ENCODE measurements at regions not wholly inside any gene's neighbourhood (a gene's known extent, or its start where the extent isn't known, plus 50 kb on each side); places are given as distances from the start of the nearest gene placed in this dataset.

GRCh38 chr6:8628063-8628462 is 192.7 kb upstream of the SLC35B3 start:
- TF ChIP-seq CTCF (conservative IDR thresholded peaks at IDR 0.05; ENCODE audit: low read depth, low read length), result no peak
- no peak for TF ChIP-seq RAD21 (IDR thresholded peaks at IDR 0.05; ENCODE audit: low read length)
- no peak for TF ChIP-seq FOS (IDR thresholded peaks at IDR 0.05; ENCODE audit: low read depth, low read length)
- no peak for TF ChIP-seq POLR2A (IDR thresholded peaks at IDR 0.05; ENCODE audit: low read depth, low read length)
- TF ChIP-seq MXI1 (IDR thresholded peaks at IDR 0.05; ENCODE audit: borderline replicate concordance, low read depth, low read length), result no peak
- TF ChIP-seq RFX5 (IDR thresholded peaks at IDR 0.05; ENCODE audit: low read depth, low read length), result no peak
- no peak for TF ChIP-seq BHLHE40 (IDR thresholded peaks at IDR 0.05; ENCODE audit: low read depth, low read length)
- TF ChIP-seq CEBPB (IDR thresholded peaks at IDR 0.05; ENCODE audit: low read depth, low read length), result no peak
- TF ChIP-seq MAFK (IDR thresholded peaks at IDR 0.05; ENCODE audit: low read depth, low read length), result no peak
- TF ChIP-seq RCOR1 (IDR thresholded peaks at IDR 0.05; ENCODE audit: insufficient replicate concordance, low read length), result no peak
- TF ChIP-seq CHD1 (IDR thresholded peaks at IDR 0.05; ENCODE audit: low read depth, low read length), result no peak
